Hepatocyte (in vitro differentiated cells): ENCODE measurements at regions not wholly inside any gene's neighbourhood (a gene's known extent, or its start where the extent isn't known, plus 50 kb on each side); places are given as distances from the start of the nearest gene placed in this dataset.

Experiments
- CTCF ChIP-seq: fragments of 200-600 bp; sonication (generic); IDR thresholded peaks from 2 replicates; pipeline ENCODE4 v1.5.1; 2016; ENCODE audit warnings: antibody characterized with exemption, mild to moderate bottlenecking; ENCODE audit not compliant: poor library complexity
- EZH2 ChIP-seq: fragments of 200-600 bp; sonication (generic); IDR thresholded peaks from 2 replicates; pipeline ENCODE4 v1.6.1; 2016; ENCODE audit warnings: antibody characterized with exemption, mild to moderate bottlenecking, borderline replicate concordance

DNA sequence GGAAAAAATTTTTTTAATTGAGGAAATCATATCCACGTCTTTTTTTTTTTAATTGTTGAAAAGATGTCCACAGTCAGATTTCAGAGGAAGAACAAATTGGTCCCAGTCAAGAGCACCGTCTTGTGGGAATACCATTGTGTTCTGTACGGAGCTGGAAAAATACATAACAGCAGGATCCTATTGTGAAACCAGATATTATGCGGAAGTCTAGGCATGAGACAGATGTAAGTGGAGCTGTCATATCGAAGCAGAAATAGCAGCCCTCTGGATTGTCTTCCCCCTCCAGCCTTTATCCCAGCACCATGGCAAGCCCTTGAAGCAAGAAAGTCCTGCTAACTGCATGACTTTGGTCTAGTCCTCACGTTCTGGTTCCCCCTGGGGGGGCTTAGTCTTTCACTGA lies 391.6 kb upstream of the ASIC2 start:
- TF ChIP-seq CTCF: no peak
- no peak for TF ChIP-seq EZH2
